ENCODE measurements at regions not wholly inside any gene's neighbourhood (a gene's known extent, or its start where the extent isn't known, plus 50 kb on each side); places are given as distances from the start of the nearest gene placed in this dataset.

DNA sequence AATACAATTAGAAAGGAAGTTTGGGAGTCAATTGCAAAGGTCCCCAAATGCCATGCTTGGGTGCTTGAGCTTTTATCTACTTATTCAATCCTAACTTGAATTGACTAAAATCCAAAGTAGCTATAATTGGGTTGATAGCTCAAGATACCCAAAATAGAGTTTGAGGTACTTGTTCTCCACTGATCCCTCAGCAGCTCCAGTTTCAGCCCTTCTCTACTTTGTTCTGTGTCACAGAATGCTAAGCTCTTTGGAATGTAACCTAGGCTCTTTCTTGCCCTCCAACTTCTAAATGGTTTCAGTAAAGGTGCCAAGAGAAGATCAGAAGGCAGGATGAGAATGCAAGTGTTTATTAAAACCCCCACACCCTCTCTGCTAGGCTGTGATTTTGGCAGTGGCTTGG lies 251.4 kb upstream of the CLEC14A start (continued):
- TF ChIP-seq, protein P1, sequence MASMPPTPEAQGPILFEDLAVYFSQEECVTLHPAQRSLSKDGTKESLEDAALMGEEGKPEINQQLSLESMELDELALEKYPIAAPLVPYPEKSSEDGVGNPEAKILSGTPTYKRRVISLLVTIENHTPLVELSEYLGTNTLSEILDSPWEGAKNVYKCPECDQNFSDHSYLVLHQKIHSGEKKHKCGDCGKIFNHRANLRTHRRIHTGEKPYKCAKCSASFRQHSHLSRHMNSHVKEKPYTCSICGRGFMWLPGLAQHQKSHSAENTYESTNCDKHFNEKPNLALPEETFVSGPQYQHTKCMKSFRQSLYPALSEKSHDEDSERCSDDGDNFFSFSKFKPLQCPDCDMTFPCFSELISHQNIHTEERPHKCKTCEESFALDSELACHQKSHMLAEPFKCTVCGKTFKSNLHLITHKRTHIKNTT (CRISPR knock-in tag; IDR thresholded peaks at IDR 0.05): no peak
- TF ChIP-seq ZKSCAN8 (CRISPR knock-in tag; IDR thresholded peaks at IDR 0.05; ENCODE audit: borderline replicate concordance) (no peak), ZNF20 (CRISPR knock-in tag; IDR thresholded peaks at IDR 0.05) (no peak), PAF1 (CRISPR knock-in tag; IDR thresholded peaks at IDR 0.05) (no peak), ATAD3A (CRISPR knock-in tag; IDR thresholded peaks at IDR 0.05) (no peak), PPARG (CRISPR knock-in tag; conservative IDR thresholded peaks at IDR 0.05) (no peak), ZNF430 (CRISPR knock-in tag; IDR thresholded peaks at IDR 0.05) (no peak), CREM (IDR thresholded peaks at IDR 0.05) (no peak), CREM (CRISPR knock-in tag; IDR thresholded peaks at IDR 0.05) (no peak)
- TF ChIP-seq, protein P2, sequence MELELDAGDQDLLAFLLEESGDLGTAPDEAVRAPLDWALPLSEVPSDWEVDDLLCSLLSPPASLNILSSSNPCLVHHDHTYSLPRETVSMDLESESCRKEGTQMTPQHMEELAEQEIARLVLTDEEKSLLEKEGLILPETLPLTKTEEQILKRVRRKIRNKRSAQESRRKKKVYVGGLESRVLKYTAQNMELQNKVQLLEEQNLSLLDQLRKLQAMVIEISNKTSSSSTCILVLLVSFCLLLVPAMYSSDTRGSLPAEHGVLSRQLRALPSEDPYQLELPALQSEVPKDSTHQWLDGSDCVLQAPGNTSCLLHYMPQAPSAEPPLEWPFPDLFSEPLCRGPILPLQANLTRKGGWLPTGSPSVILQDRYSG (CRISPR knock-in tag; IDR thresholded peaks at IDR 0.05): no peak
- TF ChIP-seq, protein P3, sequence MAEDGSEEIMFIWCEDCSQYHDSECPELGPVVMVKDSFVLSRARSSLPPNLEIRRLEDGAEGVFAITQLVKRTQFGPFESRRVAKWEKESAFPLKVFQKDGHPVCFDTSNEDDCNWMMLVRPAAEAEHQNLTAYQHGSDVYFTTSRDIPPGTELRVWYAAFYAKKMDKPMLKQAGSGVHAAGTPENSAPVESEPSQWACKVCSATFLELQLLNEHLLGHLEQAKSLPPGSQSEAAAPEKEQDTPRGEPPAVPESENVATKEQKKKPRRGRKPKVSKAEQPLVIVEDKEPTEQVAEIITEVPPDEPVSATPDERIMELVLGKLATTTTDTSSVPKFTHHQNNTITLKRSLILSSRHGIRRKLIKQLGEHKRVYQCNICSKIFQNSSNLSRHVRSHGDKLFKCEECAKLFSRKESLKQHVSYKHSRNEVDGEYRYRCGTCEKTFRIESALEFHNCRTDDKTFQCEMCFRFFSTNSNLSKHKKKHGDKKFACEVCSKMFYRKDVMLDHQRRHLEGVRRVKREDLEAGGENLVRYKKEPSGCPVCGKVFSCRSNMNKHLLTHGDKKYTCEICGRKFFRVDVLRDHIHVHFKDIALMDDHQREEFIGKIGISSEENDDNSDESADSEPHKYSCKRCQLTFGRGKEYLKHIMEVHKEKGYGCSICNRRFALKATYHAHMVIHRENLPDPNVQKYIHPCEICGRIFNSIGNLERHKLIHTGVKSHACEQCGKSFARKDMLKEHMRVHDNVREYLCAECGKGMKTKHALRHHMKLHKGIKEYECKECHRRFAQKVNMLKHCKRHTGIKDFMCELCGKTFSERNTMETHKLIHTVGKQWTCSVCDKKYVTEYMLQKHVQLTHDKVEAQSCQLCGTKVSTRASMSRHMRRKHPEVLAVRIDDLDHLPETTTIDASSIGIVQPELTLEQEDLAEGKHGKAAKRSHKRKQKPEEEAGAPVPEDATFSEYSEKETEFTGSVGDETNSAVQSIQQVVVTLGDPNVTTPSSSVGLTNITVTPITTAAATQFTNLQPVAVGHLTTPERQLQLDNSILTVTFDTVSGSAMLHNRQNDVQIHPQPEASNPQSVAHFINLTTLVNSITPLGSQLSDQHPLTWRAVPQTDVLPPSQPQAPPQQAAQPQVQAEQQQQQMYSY (CRISPR knock-in tag; IDR thresholded peaks at IDR 0.05): no peak

All from HepG2 (cell line).